ENCODE measurements at regions not wholly inside any gene's neighbourhood (a gene's known extent, or its start where the extent isn't known, plus 50 kb on each side); places are given as distances from the start of the nearest gene placed in this dataset.

DNA sequence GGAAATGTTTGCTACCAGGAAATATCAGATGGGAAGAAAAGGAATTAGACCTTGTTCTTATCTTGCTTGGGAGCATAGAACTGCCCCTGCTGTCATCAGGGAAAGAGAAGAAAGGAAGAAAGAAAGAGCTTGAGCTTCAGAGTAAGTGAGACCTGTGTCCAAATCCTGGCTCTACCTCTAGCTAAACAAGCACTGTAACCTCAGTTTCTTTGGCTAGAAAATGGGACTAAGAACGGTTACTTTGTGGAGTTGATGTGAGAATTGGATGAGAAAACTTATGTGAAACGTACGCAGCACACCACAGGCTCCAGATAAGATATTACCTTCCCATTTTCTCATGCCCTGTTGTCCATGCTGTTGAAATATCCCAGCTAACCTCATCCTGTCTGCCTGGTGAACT, 57.1 kb upstream of the CREB3L1 start:
- ATAC-seq: no peak
- no peak for TF ChIP-seq ZNF565 (CRISPR knock-in tag; conservative IDR thresholded peaks at IDR 0.05; ENCODE audit: low read depth)

DNA sequence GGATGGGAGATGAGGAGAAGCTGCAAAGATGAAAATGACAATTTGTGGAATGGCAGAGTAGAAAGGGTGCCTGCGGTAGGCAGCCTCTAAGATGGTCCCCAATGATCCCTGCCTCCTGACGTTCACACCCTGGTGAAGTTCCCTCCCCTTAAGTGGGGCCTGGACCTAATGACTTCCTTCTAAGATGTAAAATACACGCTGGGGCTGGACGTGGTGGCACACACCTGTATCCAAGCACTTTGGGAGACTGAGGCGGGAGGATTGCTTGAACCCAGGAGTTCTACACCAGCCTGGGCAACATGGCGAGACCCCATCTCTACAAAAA, 60.7 kb upstream of the CREB3L1 start:
- TF ChIP-seq ZNF8 (CRISPR knock-in tag; IDR thresholded peaks at IDR 0.05) (no peak), TCF4 (CRISPR knock-in tag; IDR thresholded peaks at IDR 0.05; ENCODE audit: borderline replicate concordance) (no peak), CSDC2 (CRISPR knock-in tag; IDR thresholded peaks at IDR 0.05) (no peak), ARNTL (CRISPR knock-in tag; IDR thresholded peaks at IDR 0.05; ENCODE audit: borderline replicate concordance, low read depth) (no peak), SNAI2 (CRISPR knock-in tag; IDR thresholded peaks at IDR 0.05) (no peak), ZFP30 (CRISPR knock-in tag; IDR thresholded peaks at IDR 0.05) (no peak), ZNF70 (CRISPR knock-in tag; IDR thresholded peaks at IDR 0.05) (no peak), CSRNP3 (CRISPR knock-in tag; IDR thresholded peaks at IDR 0.05) (no peak)
- TF ChIP-seq, protein P1, sequence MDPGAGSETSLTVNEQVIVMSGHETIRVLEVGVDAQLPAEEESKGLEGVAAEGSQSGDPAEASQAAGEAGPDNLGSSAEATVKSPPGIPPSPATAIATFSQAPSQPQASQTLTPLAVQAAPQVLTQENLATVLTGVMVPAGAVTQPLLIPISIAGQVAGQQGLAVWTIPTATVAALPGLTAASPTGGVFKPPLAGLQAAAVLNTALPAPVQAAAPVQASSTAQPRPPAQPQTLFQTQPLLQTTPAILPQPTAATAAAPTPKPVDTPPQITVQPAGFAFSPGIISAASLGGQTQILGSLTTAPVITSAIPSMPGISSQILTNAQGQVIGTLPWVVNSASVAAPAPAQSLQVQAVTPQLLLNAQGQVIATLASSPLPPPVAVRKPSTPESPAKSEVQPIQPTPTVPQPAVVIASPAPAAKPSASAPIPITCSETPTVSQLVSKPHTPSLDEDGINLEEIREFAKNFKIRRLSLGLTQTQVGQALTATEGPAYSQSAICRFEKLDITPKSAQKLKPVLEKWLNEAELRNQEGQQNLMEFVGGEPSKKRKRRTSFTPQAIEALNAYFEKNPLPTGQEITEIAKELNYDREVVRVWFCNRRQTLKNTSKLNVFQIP (CRISPR knock-in tag; IDR thresholded peaks at IDR 0.05; ENCODE audit: borderline replicate concordance, low read depth): no peak
- ATAC-seq: no peak

DNA sequence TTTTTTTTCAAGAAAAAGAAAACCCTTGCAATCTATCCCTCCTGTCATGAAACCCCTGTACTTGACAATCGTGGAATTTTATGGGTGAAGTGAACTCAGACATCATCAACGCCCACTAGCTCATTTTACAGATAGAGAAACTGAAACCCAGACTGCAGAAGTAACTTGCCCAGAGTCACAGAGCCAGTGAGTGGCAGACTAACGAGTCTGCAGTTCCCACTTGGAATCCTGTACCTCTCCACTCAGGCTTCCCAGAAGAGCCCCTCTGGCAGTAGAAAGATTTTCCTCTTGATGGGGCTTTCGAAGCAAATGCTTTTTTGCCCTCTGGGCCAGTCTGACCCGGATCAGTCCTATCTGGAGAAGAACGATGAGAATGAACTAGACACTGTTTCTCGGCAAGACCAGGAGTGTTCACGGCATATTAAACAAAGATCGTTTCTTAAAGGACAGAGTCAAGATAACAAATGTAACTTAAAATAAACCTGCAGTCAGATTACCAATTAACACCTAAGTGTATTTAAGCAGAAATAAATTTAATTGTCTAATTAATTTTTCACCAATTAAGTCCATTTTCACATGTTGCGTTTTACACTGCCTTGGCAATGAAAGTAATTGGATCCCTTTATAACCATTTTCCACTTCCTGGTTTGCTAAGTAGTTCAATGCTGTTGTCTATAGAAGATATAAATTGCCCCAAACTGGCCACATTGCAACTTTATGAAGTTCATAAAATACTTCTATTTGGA, 61.3 kb upstream of the CREB3L1 start:
- ATAC-seq: no peak
- TF ChIP-seq BACH2 (CRISPR knock-in tag; IDR thresholded peaks at IDR 0.05; ENCODE audit: borderline replicate concordance) (no peak), RARB (CRISPR knock-in tag; IDR thresholded peaks at IDR 0.05) (no peak), TCF4 (CRISPR knock-in tag; IDR thresholded peaks at IDR 0.05; ENCODE audit: borderline replicate concordance) (no peak), PPARA (CRISPR knock-in tag; IDR thresholded peaks at IDR 0.05; ENCODE audit: borderline replicate concordance) (no peak), CSRNP3 (CRISPR knock-in tag; IDR thresholded peaks at IDR 0.05) (no peak), ISL1 (CRISPR knock-in tag; IDR thresholded peaks at IDR 0.05) (no peak), ZC3H10 (CRISPR knock-in tag; IDR thresholded peaks at IDR 0.05) (no peak), ZFP30 (CRISPR knock-in tag; IDR thresholded peaks at IDR 0.05) (no peak), CSDC2 (CRISPR knock-in tag; IDR thresholded peaks at IDR 0.05) (no peak), SNAI2 (CRISPR knock-in tag; IDR thresholded peaks at IDR 0.05) (no peak), ZFP3 (CRISPR knock-in tag; IDR thresholded peaks at IDR 0.05) (no peak), PATZ1 (CRISPR knock-in tag; IDR thresholded peaks at IDR 0.05; ENCODE audit: borderline replicate concordance) (no peak), ZNF8 (CRISPR knock-in tag; IDR thresholded peaks at IDR 0.05) (no peak), CREB5 (CRISPR knock-in tag; IDR thresholded peaks at IDR 0.05; ENCODE audit: low read depth) (no peak), GLIS3 (CRISPR knock-in tag; IDR thresholded peaks at IDR 0.05) (no peak), ESRRG (CRISPR knock-in tag; IDR thresholded peaks at IDR 0.05) (no peak), ZNF70 (CRISPR knock-in tag; IDR thresholded peaks at IDR 0.05) (no peak)
- TF ChIP-seq, protein P1 (CRISPR knock-in tag; IDR thresholded peaks at IDR 0.05; ENCODE audit: borderline replicate concordance, low read depth): no peak
- TF ChIP-seq, protein P2, sequence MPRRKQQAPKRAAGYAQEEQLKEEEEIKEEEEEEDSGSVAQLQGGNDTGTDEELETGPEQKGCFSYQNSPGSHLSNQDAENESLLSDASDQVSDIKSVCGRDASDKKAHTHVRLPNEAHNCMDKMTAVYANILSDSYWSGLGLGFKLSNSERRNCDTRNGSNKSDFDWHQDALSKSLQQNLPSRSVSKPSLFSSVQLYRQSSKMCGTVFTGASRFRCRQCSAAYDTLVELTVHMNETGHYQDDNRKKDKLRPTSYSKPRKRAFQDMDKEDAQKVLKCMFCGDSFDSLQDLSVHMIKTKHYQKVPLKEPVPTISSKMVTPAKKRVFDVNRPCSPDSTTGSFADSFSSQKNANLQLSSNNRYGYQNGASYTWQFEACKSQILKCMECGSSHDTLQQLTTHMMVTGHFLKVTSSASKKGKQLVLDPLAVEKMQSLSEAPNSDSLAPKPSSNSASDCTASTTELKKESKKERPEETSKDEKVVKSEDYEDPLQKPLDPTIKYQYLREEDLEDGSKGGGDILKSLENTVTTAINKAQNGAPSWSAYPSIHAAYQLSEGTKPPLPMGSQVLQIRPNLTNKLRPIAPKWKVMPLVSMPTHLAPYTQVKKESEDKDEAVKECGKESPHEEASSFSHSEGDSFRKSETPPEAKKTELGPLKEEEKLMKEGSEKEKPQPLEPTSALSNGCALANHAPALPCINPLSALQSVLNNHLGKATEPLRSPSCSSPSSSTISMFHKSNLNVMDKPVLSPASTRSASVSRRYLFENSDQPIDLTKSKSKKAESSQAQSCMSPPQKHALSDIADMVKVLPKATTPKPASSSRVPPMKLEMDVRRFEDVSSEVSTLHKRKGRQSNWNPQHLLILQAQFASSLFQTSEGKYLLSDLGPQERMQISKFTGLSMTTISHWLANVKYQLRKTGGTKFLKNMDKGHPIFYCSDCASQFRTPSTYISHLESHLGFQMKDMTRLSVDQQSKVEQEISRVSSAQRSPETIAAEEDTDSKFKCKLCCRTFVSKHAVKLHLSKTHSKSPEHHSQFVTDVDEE (CRISPR knock-in tag; IDR thresholded peaks at IDR 0.05): no peak

Data from SK-N-SH treated with all-trans-retinoic acid at 6 μM for 48 hours (cell line).